Neuronal stem cell (in vitro differentiated cells): ENCODE measurements at regions not wholly inside any gene's neighbourhood (a gene's known extent, or its start where the extent isn't known, plus 50 kb on each side); places are given as distances from the start of the nearest gene placed in this dataset.
A peak's percentile ranks its signal among the peaks of the same experiment; 100 is the strongest.

Source experiments
- DNase-seq: peaks from one replicate; pipeline ENCODE4 v3.0.0-alpha.2; 2013; ENCODE audit warnings: low spot score
- H2AFZ ChIP-seq: one replicate; pipeline ENCODE4 v1.6.1; 2013; ENCODE audit warnings: mild to moderate bottlenecking, low read length, inconsistent platforms
- H2AK5ac ChIP-seq: 2 replicates; pipeline ENCODE4 v1.6.1; 2013; ENCODE audit warnings: low read depth, mild to moderate bottlenecking, inconsistent platforms, low read length, moderate library complexity, mixed read lengths
- H2BK120ac ChIP-seq: 2 replicates; pipeline ENCODE4 v1.6.1; 2013; ENCODE audit warnings: low read depth, mild to moderate bottlenecking, inconsistent platforms, low read length, moderate library complexity, mixed read lengths
- H2BK12ac ChIP-seq: one replicate; pipeline ENCODE4 v1.6.1; 2013; ENCODE audit warnings: low read length, inconsistent platforms
- H2BK15ac ChIP-seq: 2 replicates; pipeline ENCODE4 v1.6.1; 2013; ENCODE audit warnings: mild to moderate bottlenecking, low read length, inconsistent platforms, mixed read lengths
- H2BK5ac ChIP-seq: one replicate; pipeline ENCODE4 v1.6.1; 2013; ENCODE audit warnings: inconsistent platforms, mild to moderate bottlenecking, low read length, moderate library complexity
- H3K14ac ChIP-seq: one replicate; pipeline ENCODE4 v1.6.1; 2013; ENCODE audit warnings: low read length, inconsistent platforms
- H3K18ac ChIP-seq: 2 replicates; pipeline ENCODE4 v1.6.1; 2013; ENCODE audit warnings: low read length, inconsistent platforms
- H3K23ac ChIP-seq: 2 replicates; pipeline ENCODE4 v1.6.1; 2013; ENCODE audit warnings: low read depth, mild to moderate bottlenecking, mixed read lengths, low read length, inconsistent platforms; ENCODE audit not compliant: poor library complexity
- H3K27ac ChIP-seq: replicated peaks from 3 replicates; pipeline ENCODE4 v1.5.1; 2013; ENCODE audit warnings: low read length, inconsistent platforms
- H3K27me3 ChIP-seq, 3 experiments: 2 replicates each; pipeline ENCODE4 v1.6.1; 2013; ENCODE audit warnings: low read length in 3 of 3, mild to moderate bottlenecking in 2 of 3, inconsistent platforms in 1 of 3, low read depth in 1 of 3, mixed read lengths in 1 of 3, moderate library complexity in 1 of 3; ENCODE audit not compliant: control insufficient read depth in 3 of 3, insufficient read depth in 3 of 3
- H3K36me3 ChIP-seq, 2 donors: replicated peaks in 1 of 2; 2 replicates each; pipeline ENCODE4 v1.6.1; 2013; ENCODE audit warnings: low read length in 2 of 2; ENCODE audit not compliant: control insufficient read depth in 2 of 2, insufficient read depth in 2 of 2
- H3K4ac ChIP-seq: 2 replicates; pipeline ENCODE4 v1.6.1; 2013; ENCODE audit warnings: inconsistent platforms, mild to moderate bottlenecking, low read length, moderate library complexity
- H3K4me1 ChIP-seq, 2 donors: 1 replicate in 1 of 2; 2 replicates in 1 of 2; pipeline ENCODE4 v1.6.1; 2013; ENCODE audit warnings: low read length in 2 of 2, low read depth in 1 of 2; ENCODE audit not compliant: control insufficient read depth in 2 of 2, insufficient read depth in 1 of 2
- H3K4me2 ChIP-seq: one replicate; pipeline ENCODE4 v1.6.1; 2013; ENCODE audit warnings: mild to moderate bottlenecking, low read length, inconsistent platforms; ENCODE audit not compliant: insufficient read depth, poor library complexity, severe bottlenecking
- H3K4me3 ChIP-seq, 2 donors: 2 replicates each; pipeline ENCODE4 v1.5.1; 2013; ENCODE audit warnings: low read length in 2 of 2, mild to moderate bottlenecking in 2 of 2, inconsistent platforms in 1 of 2, moderate library complexity in 1 of 2
- H3K79me1 ChIP-seq: one replicate; pipeline ENCODE4 v1.6.1; 2013; ENCODE audit warnings: low read depth, mild to moderate bottlenecking, inconsistent platforms, low read length, moderate library complexity
- H3K9ac ChIP-seq: one replicate; pipeline ENCODE4 v1.6.1; 2013; ENCODE audit warnings: mild to moderate bottlenecking, low read depth, low read length, inconsistent platforms; ENCODE audit not compliant: poor library complexity
- H3K9me3 ChIP-seq, 2 donors: replicated peaks in 1 of 2; 2 replicates each; pipeline versions ENCODE3 to v1.6.1; 2013; ENCODE audit warnings: low read length in 2 of 2, mild to moderate bottlenecking in 2 of 2, inconsistent platforms in 1 of 2, low read depth in 1 of 2, mixed read lengths in 1 of 2, moderate library complexity in 1 of 2; ENCODE audit not compliant: control insufficient read depth in 2 of 2, insufficient read depth in 1 of 2
- H4K8ac ChIP-seq: one replicate; pipeline ENCODE4 v1.6.1; 2013; ENCODE audit warnings: low read depth, mild to moderate bottlenecking, inconsistent platforms, low read length, moderate library complexity
- H4K91ac ChIP-seq: one replicate; pipeline ENCODE4 v1.6.1; 2013; ENCODE audit warnings: low read length, low read depth, mild to moderate bottlenecking, inconsistent platforms; ENCODE audit not compliant: poor library complexity
- WGBS, 2 donors: extraction: QIAGEN DNeasy Blood & Tissue Kit; methylation state at CpG; one replicate each; pipeline ENCODE4 v1.1.7; 2013; ENCODE audit warnings: missing lambda C conversion rate in 2 of 2, mixed read lengths in 1 of 2; ENCODE audit not compliant: insufficient read length in 2 of 2, insufficient replicate concordance in 1 of 2; ENCODE audit errors: extremely low coverage in 2 of 2; 5-methylcytosine and 5-hydroxymethylcytosine counted together

GRCh38 chr4:3354455-3354811 lies 61.6 kb downstream of the RGS12 start:
- Histone ChIP-seq H4K8ac (no peak overlapping the region), H3K9ac (no peak overlapping the region), H3K14ac (no peak overlapping the region), H4K91ac (no peak overlapping the region), H3K27ac (no peak overlapping the region), H3K79me1 (no peaks in the 10 kb centered on the region), H2BK12ac (no peak overlapping the region), H3K4ac (no peak overlapping the region), H2AK5ac (no peak overlapping the region), H3K4me3 (no peak overlapping the region), H3K4me1 (no peaks in the 10 kb centered on the region), H3K23ac (no peak overlapping the region), H3K18ac (no peak overlapping the region), H3K36me3 (peaks cover 0 to 7% of the 10 kb centered on the region in 2 donors), H2BK120ac (no peak overlapping the region), H2BK15ac (no peak overlapping the region), H2AFZ (no peak overlapping the region), H3K4me2 (no peak overlapping the region), H3K27me3 (no peaks in the 10 kb centered on the region), H2BK5ac (no peak overlapping the region), H3K9me3 (peaks cover 0 to 38% of the 10 kb centered on the region in 2 donors)
- DNase-seq, result no peak
- no CpG with 5 or more reads among the region's 4 CpGs for WGBS, 2 donors

- H3K14ac ChIP-seq, result no peak overlapping the region
- H2BK12ac ChIP-seq, result no peak overlapping the region
- no peak overlapping the region for H2BK15ac ChIP-seq
- H3K23ac ChIP-seq, result no peak overlapping the region
- WGBS, 2 donors, result no CpG with 5 or more reads among the region's 8 CpGs
- no peaks in the 10 kb centered on the region for H3K27me3 ChIP-seq
- no peak for DNase-seq
- no peak overlapping the region for H2AK5ac ChIP-seq
- H2AFZ ChIP-seq, result no peak overlapping the region
- no peak overlapping the region for H3K4me2 ChIP-seq
- H3K4me1 ChIP-seq, result no peaks in the 10 kb centered on the region
- H3K36me3 ChIP-seq, result peaks cover 0 to 7% of the 10 kb centered on the region in 2 donors
- H4K8ac ChIP-seq, result no peak overlapping the region
- peak overlapping the region in 1 of 2 donors; percentile 13 for H3K4me3 ChIP-seq
- no peak overlapping the region for H3K4ac ChIP-seq
- H3K18ac ChIP-seq, result no peak overlapping the region
- no peak overlapping the region for H3K9ac ChIP-seq
- no peak overlapping the region for H4K91ac ChIP-seq
- H2BK5ac ChIP-seq, result no peak overlapping the region
- no peak overlapping the region for H2BK120ac ChIP-seq
- H3K9me3 ChIP-seq, result peaks cover 0 to 38% of the 10 kb centered on the region in 2 donors
- no peaks in the 10 kb centered on the region for H3K79me1 ChIP-seq
- H3K27ac ChIP-seq, result no peak overlapping the region
These were observed 62.5 kb downstream of the RGS12 start for GRCh38 chr4:3355266-3355748.

- DNase-seq, result no peak
- no peak overlapping the region for H2AK5ac ChIP-seq
- no peak overlapping the region for H3K18ac ChIP-seq
These were observed 65.8 kb downstream of the RGS12 start for GRCh38 chr4:3358656-3359055.

GRCh38 chr4:3360777-3361176 lies 68.0 kb downstream of the RGS12 start:
- Histone ChIP-seq H2BK120ac (no peak overlapping the region), H3K27ac (no peak overlapping the region), H3K4me3 (no peak overlapping the region), H2BK5ac (no peak overlapping the region), H2BK12ac (no peak overlapping the region), H3K4me1 (peaks cover 0 to 8% of the 10 kb centered on the region in 2 donors), H3K4ac (no peak overlapping the region), H2BK15ac (no peak overlapping the region), H2AK5ac (no peak overlapping the region), H4K91ac (no peak overlapping the region), H3K23ac (no peak overlapping the region), H3K79me1 (peaks cover 10% of the 10 kb centered on the region), H3K4me2 (no peak overlapping the region), H3K9ac (no peak overlapping the region), H2AFZ (no peak overlapping the region), H3K27me3 (peaks cover 0 to 2% (median 0%) of the 10 kb centered on the region in 3 experiments), H3K18ac (no peak overlapping the region), H3K14ac (no peak overlapping the region), H3K36me3 (peaks cover 0 to 4% of the 10 kb centered on the region in 2 donors), H4K8ac (no peak overlapping the region), H3K9me3 (peaks cover 3 to 15% of the 10 kb centered on the region in 2 donors)
- DNase-seq, result no peak
- WGBS, 2 donors, result no CpG with 5 or more reads among the region's 8 CpGs

More at GRCh38 chr4:3358656-3359055, 65.8 kb downstream of the RGS12 start:
- Histone ChIP-seq H4K91ac (no peak overlapping the region), H3K9me3 (peaks cover 3 to 20% of the 10 kb centered on the region in 2 donors), H4K8ac (no peak overlapping the region), H3K27ac (no peak overlapping the region), H3K14ac (no peak overlapping the region), H3K4me1 (peaks cover 0 to 8% of the 10 kb centered on the region in 2 donors), H2BK12ac (no peak overlapping the region), H2BK5ac (no peak overlapping the region), H3K4me2 (no peak overlapping the region), H2BK120ac (no peak overlapping the region), H2BK15ac (no peak overlapping the region), H3K9ac (no peak overlapping the region), H2AFZ (no peak overlapping the region), H3K4me3 (no peak overlapping the region), H3K4ac (no peak overlapping the region), H3K36me3 (peaks cover 4 to 6% of the 10 kb centered on the region in 2 donors), H3K79me1 (peaks cover 6% of the 10 kb centered on the region), H3K23ac (no peak overlapping the region), H3K27me3 (peaks cover 0 to 2% (median 0%) of the 10 kb centered on the region in 3 experiments)
- no CpG with 5 or more reads among the region's 1 CpG for WGBS, 2 donors
